Uterus (tissue), 2 donors: ENCODE measurements at regions not wholly inside any gene's neighbourhood (a gene's known extent, or its start where the extent isn't known, plus 50 kb on each side); places are given as distances from the start of the nearest gene placed in this dataset.

Experiments used
- POLR2A ChIP-seq, 2 donors: fragments of 450-650 bp; IDR thresholded peaks; one replicate each; pipeline ENCODE4 v1.6.1; 2016; ENCODE audit warnings: antibody characterized with exemption in 2 of 2, mild to moderate bottlenecking in 1 of 2, moderate library complexity in 1 of 2
- TF ChIP-seq, protein P1 (sequence below), 4 experiments: fragments of 200-600 bp in 2 of 4; fragments of 450-650 bp in 2 of 4; sonication (generic) in 2 of 4; IDR thresholded peaks; one replicate each; pipeline ENCODE4 v1.5.1; 2016 to 2019; ENCODE audit warnings: antibody characterized with exemption in 4 of 4, mild to moderate bottlenecking in 2 of 4, moderate library complexity in 1 of 4

GRCh38 chr6:15113587-15113986 lies 132.3 kb upstream of the JARID2 start:
- TF ChIP-seq, protein P1, sequence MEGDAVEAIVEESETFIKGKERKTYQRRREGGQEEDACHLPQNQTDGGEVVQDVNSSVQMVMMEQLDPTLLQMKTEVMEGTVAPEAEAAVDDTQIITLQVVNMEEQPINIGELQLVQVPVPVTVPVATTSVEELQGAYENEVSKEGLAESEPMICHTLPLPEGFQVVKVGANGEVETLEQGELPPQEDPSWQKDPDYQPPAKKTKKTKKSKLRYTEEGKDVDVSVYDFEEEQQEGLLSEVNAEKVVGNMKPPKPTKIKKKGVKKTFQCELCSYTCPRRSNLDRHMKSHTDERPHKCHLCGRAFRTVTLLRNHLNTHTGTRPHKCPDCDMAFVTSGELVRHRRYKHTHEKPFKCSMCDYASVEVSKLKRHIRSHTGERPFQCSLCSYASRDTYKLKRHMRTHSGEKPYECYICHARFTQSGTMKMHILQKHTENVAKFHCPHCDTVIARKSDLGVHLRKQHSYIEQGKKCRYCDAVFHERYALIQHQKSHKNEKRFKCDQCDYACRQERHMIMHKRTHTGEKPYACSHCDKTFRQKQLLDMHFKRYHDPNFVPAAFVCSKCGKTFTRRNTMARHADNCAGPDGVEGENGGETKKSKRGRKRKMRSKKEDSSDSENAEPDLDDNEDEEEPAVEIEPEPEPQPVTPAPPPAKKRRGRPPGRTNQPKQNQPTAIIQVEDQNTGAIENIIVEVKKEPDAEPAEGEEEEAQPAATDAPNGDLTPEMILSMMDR (IDR thresholded peaks at IDR 0.05), result no peak
- TF ChIP-seq POLR2A (IDR thresholded peaks at IDR 0.05), result no peak
